HG03520 (cell line): ENCODE measurements at regions not wholly inside any gene's neighbourhood (a gene's known extent, or its start where the extent isn't known, plus 50 kb on each side); places are given as distances from the start of the nearest gene placed in this dataset.

Source experiments
- ATAC-seq: cut with Tn5 transposase; IDR thresholded peaks from one replicate; pipeline ENCODE4 v1.9.1; 2021; ENCODE audit warnings: mild to moderate bottlenecking, moderate library complexity; ENCODE audit not compliant: unreplicated experiment

- peak; percentile 89 for ATAC-seq
These were observed 233.2 kb upstream of the AMIGO2 start for GRCh38 chr12:47312808-47313426.

DNA sequence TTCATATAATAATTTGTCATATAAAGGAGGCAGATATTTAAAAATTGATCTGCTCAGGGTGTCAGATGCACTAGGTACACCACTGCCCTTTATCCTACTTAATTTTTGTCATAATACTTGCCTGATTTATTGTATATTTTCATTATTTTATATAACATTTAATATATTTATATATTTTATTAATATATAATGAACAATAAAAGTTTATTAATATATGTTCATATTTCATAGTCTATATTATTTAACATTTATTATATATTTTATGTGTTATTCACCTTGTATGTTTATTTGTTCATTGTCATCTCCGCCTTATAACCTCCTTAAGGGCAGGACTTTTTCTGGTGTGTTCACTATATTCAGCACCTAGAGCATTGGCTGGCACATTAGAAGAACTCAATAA is 232.4 kb upstream of the AMIGO2 start:
- ATAC-seq, result peak; percentile 13

DNA sequence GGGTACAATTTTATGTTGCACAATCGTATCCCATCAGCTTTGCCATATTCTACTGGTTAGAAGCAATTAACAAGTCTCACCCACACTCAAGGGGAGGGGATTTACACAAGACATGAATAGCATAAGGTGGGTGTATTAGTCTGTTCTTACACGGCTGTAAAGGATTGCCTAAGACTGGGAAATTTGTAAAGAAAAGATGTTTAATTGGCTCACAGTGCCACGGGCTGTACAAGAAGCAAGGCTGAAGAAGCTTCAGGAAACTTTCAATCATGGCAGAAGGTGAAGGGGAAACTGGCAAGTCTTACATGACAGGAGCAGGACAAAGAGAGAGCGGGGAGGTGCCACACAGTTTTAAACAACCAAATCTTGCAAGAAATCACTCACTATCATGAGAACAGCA is 231.8 kb upstream of the AMIGO2 start:
- ATAC-seq, result no peak

- no peak for ATAC-seq
These were observed 231.3 kb upstream of the AMIGO2 start for GRCh38 chr12:47311010-47311409.

GRCh38 chr12:47308672-47309071 is 228.9 kb upstream of the AMIGO2 start:
- no peak for ATAC-seq

GRCh38 chr12:47307680-47308399 is 228.1 kb upstream of the AMIGO2 start:
- peak; percentile 63 for ATAC-seq

- ATAC-seq, result peak; percentile 14
These were observed 227.3 kb upstream of the AMIGO2 start for GRCh38 chr12:47306773-47307679.

DNA sequence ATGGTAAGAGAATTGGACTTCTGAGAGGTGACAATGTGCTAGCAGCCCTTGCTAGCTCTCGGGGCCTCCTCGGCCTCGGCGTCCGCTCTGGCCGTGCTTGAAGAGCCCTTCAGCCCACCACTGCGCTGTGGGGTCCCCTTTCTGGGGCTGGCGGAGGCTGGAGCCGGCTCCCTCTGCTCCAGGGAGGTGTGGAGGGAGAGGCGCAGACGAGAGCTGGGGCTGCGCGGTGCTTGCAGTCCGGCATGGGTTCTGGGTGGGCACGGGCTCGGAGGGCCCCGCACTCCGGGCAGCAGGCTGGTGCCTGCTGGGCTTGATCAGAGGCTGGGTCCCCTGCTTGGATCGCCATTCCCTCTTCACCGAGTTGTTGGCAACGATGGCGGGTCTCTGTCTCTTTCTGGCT is 226.4 kb upstream of the AMIGO2 start:
- no peak for ATAC-seq

DNA sequence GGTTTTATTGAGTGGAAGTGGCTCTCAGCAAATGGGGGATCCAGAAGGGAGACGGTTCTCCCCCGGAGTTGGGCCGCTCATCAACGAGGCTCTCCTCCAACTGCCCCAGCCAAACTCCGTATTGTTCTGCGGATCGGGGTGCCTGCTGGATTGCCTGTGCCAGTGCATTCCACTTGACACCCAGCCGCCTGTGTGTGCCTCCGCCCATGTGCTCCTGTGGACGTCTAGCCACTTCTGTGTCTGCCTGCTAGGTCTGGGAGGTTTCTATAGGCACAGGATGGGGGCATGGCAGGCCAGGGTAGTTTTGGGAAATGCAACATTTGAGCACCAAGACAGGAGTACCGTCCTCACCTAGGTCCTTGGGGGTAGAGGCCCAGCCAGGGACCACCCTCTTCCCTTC is 225.7 kb upstream of the AMIGO2 start:
- ATAC-seq, result no peak

DNA sequence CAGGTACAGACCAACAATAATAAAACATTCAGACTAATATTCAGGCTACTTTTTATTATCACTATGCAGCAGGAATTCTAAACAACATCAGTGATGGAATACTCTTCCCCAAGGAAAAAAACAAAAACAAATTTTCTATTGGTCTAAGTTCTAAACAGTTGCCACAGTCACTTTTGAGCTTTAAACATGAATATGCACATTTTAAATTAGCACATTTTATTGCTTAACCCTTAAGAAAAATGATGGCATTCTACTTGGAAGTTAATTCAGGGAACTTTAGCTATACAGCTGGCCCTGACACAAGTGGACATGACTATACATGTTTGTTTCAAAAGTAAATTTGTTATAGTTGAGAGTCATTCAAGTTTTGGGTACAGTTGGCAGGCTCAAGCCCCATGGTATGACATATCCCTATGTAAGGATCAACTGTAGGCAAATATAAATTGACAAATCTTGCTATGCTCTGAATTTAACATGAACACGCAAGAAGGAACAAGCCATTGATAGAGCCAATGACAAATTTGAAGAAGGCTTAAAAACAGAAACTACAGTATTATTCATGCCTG is 224.3 kb upstream of the AMIGO2 start:
- ATAC-seq, result no peak

DNA sequence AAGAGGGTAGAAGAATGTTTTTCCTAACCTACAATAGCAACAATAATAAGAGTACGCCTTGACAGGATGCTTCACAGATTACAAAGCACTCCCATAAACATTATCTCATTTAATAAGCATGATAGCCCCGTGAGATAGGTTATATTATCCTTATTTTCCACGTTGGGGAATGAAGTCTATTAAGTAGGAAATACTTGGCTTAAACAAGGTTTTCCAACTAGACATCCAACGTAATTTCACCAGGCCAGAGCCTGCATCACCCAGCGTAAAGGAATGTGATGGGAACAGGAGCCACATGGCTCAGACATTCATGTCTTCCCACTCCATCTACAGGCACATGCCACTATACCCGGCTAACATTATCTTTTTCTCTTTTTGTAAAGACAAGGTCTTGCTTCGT is 223.4 kb upstream of the AMIGO2 start:
- no peak for ATAC-seq

DNA sequence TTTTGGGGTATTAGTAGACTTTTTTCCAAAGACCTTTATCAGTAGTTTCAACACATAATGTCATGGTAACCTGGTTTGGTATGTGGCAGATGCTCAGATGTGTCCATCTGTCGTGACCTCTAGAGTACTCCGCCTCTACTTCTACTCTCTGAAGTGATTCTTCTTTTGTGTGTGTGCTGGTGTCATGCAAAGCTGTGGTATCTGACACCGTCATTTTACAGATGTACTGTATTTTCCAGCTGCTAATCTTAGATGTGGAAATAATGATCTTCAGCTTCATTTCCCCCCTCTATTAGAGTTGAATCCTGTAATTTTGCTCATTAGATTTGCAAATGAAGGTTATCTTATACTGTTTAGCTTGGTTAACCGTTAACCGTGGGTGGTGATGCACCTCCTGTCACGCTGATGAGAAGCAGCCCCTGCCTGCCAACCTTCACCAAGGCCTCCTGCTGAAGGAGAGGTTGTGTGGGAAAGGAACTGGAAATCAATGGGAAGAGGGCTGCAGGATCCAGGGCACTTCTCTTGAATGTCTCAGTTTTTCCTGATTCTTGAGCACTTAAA is 222.4 kb upstream of the AMIGO2 start:
- no peak for ATAC-seq

- ATAC-seq, result no peak
These were observed 219.8 kb upstream of the AMIGO2 start for GRCh38 chr12:47299586-47299985.

- no peak for ATAC-seq
These were observed 218.2 kb upstream of the AMIGO2 start for GRCh38 chr12:47297993-47298392.

DNA sequence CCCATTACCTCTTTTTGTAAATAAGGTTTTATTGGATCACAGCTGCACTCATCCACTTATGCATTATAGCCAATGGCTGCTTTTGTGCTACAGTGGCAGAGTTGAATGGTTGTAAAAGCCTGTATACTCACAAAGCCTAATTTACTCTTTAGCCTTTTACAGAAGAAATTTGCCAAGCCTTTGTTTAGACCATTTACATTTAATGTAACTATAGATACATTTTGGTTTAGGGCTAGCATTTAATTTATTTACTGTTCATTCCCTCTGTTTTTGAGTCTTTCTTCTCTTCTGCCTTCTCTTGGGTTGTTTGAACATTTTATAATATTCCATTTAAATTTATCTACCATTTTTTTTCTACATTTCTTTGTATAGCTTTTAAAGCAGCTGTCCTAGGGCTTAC is 217.1 kb upstream of the AMIGO2 start:
- ATAC-seq, result no peak

- no peak for ATAC-seq
These were observed 213.6 kb upstream of the AMIGO2 start for GRCh38 chr12:47293406-47293805.

- no peak for ATAC-seq
These were observed 206.9 kb upstream of the AMIGO2 start for GRCh38 chr12:47286676-47287075.
